ENCODE measurements at regions not wholly inside any gene's neighbourhood (a gene's known extent, or its start where the extent isn't known, plus 50 kb on each side); places are given as distances from the start of the nearest gene placed in this dataset.

DNA sequence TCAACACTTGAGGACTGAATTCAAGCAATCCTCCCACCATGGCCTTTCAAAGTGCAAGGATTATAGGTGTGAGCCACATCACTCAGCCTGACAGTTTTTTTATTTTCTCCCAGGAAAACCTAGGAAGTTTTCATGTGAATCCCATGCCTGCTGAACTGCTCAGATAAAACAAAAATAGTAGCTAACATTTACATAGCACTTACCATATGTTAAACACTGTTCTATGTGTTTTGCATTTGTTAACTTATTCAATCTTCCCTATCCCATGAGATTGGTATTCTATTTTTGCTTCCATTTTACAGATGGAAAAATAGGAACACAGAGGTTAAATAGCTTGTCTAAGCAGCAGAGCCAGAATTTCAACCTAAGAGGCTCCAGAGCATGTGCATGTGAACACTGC, 157.4 kb upstream of the KCTD1 start:
- no peak for ATAC-seq (replicated peaks in 1 of 2)
- Mint-ChIP-seq H3K4me1 (ENCODE audit: low read depth) (peaks cover 7% of the 10 kb centered on the region), H3K27ac (no peak overlapping the region), H3K27me3 (ENCODE audit: low read depth) (peaks cover 6% of the 10 kb centered on the region), H3K4me3 (no peak overlapping the region), H3K9me3 (no peaks in the 10 kb centered on the region), H3K36me3 (ENCODE audit: insufficient read depth in 2 of 2) (no peaks in the 10 kb centered on the region)
- DNase-seq = no peak

GRCh38 chr18:26703170-26703930, 155.0 kb upstream of the KCTD1 start:
- no peak for ATAC-seq (replicated peaks in 1 of 2)
- H3K4me1 Mint-ChIP-seq (ENCODE audit: low read depth) = no peaks in the 10 kb centered on the region
- H3K9me3 Mint-ChIP-seq = no peaks in the 10 kb centered on the region
- H3K4me3 Mint-ChIP-seq = no peak overlapping the region
- H3K36me3 Mint-ChIP-seq (ENCODE audit: insufficient read depth in 2 of 2) = no peaks in the 10 kb centered on the region
- no peak for DNase-seq
- H3K27me3 Mint-ChIP-seq (ENCODE audit: low read depth) = no peaks in the 10 kb centered on the region
- H3K27ac Mint-ChIP-seq = no peak overlapping the region

DNA sequence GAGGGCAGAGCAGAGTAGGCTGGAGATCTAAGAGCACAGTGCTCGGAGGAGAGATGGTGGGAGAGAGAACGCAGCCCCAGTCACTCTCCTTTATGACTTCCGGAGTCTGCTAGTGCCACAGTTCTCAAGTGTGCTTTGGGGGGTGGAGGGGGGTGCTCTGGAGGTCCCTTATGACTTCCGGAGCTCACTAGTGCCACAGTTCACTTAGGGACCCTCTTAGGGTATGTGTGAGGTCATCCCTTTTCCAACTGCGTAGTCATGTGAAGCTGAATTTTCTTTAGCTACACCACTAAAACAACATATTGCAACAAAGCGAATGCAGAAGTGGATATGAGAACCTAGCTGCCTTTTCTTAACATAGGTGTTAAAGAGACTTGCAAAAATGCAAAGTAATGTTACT, 153.7 kb upstream of the KCTD1 start:
- H3K4me3 Mint-ChIP-seq = no peak overlapping the region
- no peak overlapping the region for H3K27ac Mint-ChIP-seq
- no peaks in the 10 kb centered on the region for H3K36me3 Mint-ChIP-seq (ENCODE audit: insufficient read depth in 2 of 2)
- no peaks in the 10 kb centered on the region for H3K9me3 Mint-ChIP-seq
- DNase-seq (no peak), ATAC-seq (replicated peaks in 1 of 2) (no peak)
- H3K4me1 Mint-ChIP-seq (ENCODE audit: low read depth) = no peaks in the 10 kb centered on the region
- H3K27me3 Mint-ChIP-seq (ENCODE audit: low read depth) = no peaks in the 10 kb centered on the region

- no peaks in the 10 kb centered on the region for H3K9me3 Mint-ChIP-seq
Measured at GRCh38 chr18:26700728-26701127, 152.4 kb upstream of the KCTD1 start.

GRCh38 chr18:26700201-26700600, 151.8 kb upstream of the KCTD1 start:
- ATAC-seq (replicated peaks in 1 of 2) (no peak), DNase-seq (no peak)
- Mint-ChIP-seq H3K27ac (no peak overlapping the region), H3K4me3 (no peak overlapping the region), H3K4me1 (ENCODE audit: low read depth) (no peaks in the 10 kb centered on the region), H3K27me3 (ENCODE audit: low read depth) (no peaks in the 10 kb centered on the region), H3K36me3 (ENCODE audit: insufficient read depth in 2 of 2) (no peaks in the 10 kb centered on the region), H3K9me3 (peaks cover 0 to under 1% of the 10 kb centered on the region in 2 donors)

More at GRCh38 chr18:26700728-26701127, 152.4 kb upstream of the KCTD1 start:
- Mint-ChIP-seq H3K27me3 (ENCODE audit: low read depth) (no peaks in the 10 kb centered on the region), H3K4me1 (ENCODE audit: low read depth) (no peaks in the 10 kb centered on the region), H3K4me3 (no peak overlapping the region), H3K27ac (no peak overlapping the region), H3K36me3 (ENCODE audit: insufficient read depth in 2 of 2) (no peaks in the 10 kb centered on the region)
- DNase-seq (no peak), ATAC-seq (replicated peaks in 1 of 2) (no peak)

DNA sequence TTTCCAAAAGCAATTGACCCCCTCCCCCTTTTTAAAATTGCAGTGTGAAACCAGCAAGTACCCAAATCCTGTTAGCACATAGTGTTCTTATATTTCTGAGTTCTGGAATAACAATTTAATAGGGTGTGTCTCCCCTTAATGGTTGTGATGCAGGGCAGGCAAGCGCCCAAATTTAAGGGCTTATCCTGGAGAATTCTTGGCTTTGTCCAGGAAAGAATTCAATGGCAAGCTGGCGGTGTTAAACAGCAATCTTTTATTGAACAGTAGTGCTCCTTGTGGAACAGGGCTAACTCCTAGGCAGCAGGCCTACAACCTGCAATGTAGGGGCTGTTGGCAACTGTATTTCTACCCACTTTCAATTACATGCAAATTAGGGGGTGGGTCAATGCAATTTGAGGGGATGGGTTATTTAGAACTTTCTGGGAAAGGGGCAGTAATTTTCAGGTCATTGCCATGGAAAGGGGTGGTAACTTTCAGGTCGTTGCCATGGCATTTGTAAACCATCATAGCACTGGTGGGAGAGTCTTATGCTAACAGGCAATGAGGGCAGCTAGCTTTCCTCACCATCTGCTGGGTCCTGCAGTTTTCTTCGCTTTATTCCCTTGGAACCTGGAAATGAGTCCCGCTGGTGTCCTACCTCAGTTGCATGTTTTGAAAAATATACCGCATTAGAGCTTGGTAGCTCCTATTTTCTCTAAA, 149.0 kb upstream of the KCTD1 start:
- DNase-seq (no peak), ATAC-seq (replicated peaks in 1 of 2) (no peak)
- no peak overlapping the region for H3K27ac Mint-ChIP-seq
- peaks cover 0 to 5% of the 10 kb centered on the region in 2 donors for H3K9me3 Mint-ChIP-seq
- H3K4me1 Mint-ChIP-seq (ENCODE audit: low read depth) = no peaks in the 10 kb centered on the region
- no peaks in the 10 kb centered on the region for H3K27me3 Mint-ChIP-seq (ENCODE audit: low read depth)
- H3K4me3 Mint-ChIP-seq = no peak overlapping the region
- H3K36me3 Mint-ChIP-seq (ENCODE audit: insufficient read depth in 2 of 2) = peaks cover 0 to 2% of the 10 kb centered on the region in 2 donors

DNA sequence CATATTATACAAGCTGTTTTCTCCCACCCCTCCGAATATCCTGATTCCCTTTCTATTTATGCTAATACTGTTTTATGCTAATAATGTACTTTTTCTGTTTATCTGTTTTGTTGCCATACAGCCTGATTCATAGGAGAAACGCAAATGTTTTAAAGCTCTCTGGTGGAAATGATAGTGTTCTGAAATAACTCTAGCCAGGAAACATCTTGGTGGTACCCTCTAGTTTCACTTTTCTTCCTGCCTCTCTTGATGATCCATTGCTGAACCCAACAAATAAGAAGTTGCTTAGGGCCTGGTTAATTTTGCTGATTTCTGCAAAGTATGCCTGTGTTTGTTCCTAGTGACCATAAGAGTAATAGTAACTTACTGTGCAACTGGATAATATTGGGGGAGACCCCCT, 148.4 kb upstream of the KCTD1 start:
- no peak overlapping the region for H3K27ac Mint-ChIP-seq
- no peaks in the 10 kb centered on the region for H3K27me3 Mint-ChIP-seq (ENCODE audit: low read depth)
- H3K36me3 Mint-ChIP-seq (ENCODE audit: insufficient read depth in 2 of 2) = peaks cover 0 to 2% of the 10 kb centered on the region in 2 donors
- no peak for ATAC-seq (replicated peaks in 1 of 2)
- peaks cover 1 to 5% of the 10 kb centered on the region in 2 donors for H3K9me3 Mint-ChIP-seq
- H3K4me1 Mint-ChIP-seq (ENCODE audit: low read depth) = no peaks in the 10 kb centered on the region
- DNase-seq = no peak
- H3K4me3 Mint-ChIP-seq = no peak overlapping the region

DNA sequence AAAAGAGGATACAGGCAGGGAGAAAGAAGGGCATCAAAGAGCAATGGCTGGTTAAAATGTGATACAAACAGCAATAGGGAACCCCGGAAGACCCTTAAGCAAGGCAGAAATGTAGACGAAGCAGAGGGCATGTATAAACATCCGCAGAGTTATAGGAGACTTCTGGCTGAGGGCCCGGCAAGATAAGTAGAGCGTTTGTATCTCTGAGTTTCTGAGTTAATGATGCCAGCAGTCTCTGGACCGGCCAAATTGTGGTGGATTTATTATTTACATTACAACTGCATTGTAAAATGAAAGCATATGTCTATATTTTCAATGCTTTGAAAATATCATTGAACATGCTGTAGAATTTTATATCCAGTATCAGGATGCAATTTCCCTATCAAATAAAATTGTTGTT, 148.0 kb upstream of the KCTD1 start:
- DNase-seq (no peak), ATAC-seq (replicated peaks in 1 of 2) (no peak)
- Mint-ChIP-seq H3K9me3 (peaks cover 4 to 5% of the 10 kb centered on the region in 2 donors), H3K27ac (no peak overlapping the region), H3K27me3 (ENCODE audit: low read depth) (no peaks in the 10 kb centered on the region), H3K4me3 (no peak overlapping the region), H3K36me3 (ENCODE audit: insufficient read depth in 2 of 2) (peaks cover 0 to 2% of the 10 kb centered on the region in 2 donors), H3K4me1 (ENCODE audit: low read depth) (no peaks in the 10 kb centered on the region)

DNA sequence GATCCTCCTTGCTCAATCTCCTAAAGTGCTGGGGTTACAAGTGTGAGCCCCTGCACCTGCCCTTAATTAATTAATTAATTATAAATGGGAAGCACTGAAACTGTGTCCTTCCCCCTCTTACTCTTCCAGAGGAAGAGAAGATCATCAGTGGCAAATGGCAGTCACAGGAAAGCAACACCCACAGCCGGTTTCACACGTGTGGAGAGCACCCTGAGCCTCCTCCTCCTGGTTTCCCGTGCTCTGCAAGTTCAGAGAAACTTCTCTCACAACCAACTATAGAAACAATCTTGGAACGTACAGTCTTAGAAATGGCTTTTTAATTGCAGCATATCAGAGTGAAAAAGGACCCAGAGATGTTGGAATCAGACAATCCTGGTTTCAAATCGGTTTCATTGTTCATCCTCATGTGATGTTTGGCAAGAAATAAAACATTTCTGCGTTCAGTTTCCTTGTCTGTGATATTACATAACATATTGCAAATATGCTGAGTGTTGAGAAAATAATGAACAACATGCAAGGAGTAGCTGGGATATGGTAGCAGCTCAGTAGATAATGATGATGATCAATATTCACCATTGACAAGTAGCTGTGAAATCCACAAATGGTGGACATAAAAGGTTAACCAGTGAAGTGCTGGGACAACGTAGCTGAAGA, 141.0 kb upstream of the KCTD1 start:
- Mint-ChIP-seq H3K27me3 (ENCODE audit: low read depth) (no peaks in the 10 kb centered on the region), H3K9me3 (peaks cover 4 to 6% of the 10 kb centered on the region in 2 donors), H3K4me1 (ENCODE audit: low read depth) (no peaks in the 10 kb centered on the region), H3K36me3 (ENCODE audit: insufficient read depth in 2 of 2) (no peaks in the 10 kb centered on the region), H3K4me3 (no peak overlapping the region), H3K27ac (no peak overlapping the region)
- no peak for DNase-seq
- no peak for ATAC-seq (replicated peaks in 1 of 2)

DNA sequence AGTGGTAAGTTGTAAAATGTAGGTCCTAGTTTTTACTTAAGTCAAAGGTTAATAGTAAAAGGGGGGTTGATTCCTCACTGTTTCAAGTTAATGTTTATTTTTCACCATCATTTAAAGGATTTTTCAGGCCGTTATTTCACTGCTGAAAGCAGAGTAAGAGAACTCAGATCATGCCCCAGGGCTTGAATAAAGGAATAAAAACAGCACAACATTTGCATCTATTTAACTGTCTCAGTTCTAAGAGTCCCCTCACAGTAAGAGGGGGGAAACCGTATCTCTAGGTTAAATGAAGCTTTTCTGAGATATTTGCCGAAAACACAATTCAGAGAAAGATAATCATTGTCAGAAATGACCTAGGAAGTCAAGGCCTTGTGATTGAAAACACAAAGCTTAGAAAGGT, 138.2 kb upstream of the KCTD1 start:
- no peak overlapping the region for H3K27ac Mint-ChIP-seq
- no peaks in the 10 kb centered on the region for H3K36me3 Mint-ChIP-seq (ENCODE audit: insufficient read depth in 2 of 2)

DNA sequence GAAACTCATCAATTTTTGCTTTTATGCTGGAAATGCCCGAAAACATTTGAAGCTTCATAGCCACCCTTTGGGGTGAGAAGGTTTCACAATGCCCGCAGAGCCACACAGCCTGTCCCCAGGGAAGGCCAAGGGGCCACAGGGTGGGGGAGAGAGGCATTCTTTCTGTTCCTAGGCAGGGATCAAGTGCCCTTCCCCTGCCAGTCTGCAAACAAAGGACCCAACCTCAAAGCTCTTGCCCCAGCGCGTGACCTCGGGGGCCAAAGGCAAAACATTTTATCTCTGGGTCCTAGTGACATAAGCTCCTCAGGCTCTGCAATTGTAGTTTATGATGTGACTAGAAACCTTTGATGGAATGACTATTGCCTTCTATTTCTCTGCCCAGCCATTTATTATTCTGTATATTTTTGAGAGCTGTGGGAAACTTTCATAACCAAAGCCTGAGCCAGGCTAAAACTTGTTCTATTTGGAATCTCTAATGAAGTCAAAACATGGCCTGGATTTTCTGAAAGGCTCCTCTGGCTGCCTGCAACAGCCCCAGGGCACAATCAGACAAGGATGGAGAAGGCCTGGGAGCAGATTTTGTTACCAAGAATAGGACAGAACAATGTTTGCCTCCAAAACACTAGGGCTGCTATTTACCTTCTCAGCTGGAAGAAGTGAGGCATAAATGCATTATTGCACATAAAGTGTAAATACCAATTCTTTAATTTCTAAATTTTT, 137.2 kb upstream of the KCTD1 start:
- DNase-seq = no peak
- Mint-ChIP-seq H3K9me3 (no peaks in the 10 kb centered on the region), H3K27me3 (ENCODE audit: low read depth) (no peaks in the 10 kb centered on the region), H3K4me3 (no peak overlapping the region), H3K27ac (no peak overlapping the region), H3K4me1 (ENCODE audit: low read depth) (no peaks in the 10 kb centered on the region), H3K36me3 (ENCODE audit: insufficient read depth in 2 of 2) (no peaks in the 10 kb centered on the region)
- ATAC-seq (replicated peaks in 1 of 2) = no peak

More for the DNA sequence above, 138.2 kb upstream of the KCTD1 start:
- no peak for ATAC-seq (replicated peaks in 1 of 2)
- Mint-ChIP-seq H3K9me3 (peaks cover under 1 to 3% of the 10 kb centered on the region in 2 donors), H3K4me3 (no peak overlapping the region), H3K4me1 (ENCODE audit: low read depth) (no peaks in the 10 kb centered on the region), H3K27me3 (ENCODE audit: low read depth) (no peaks in the 10 kb centered on the region)
- no peak for DNase-seq

GRCh38 chr18:26677957-26678356, 129.6 kb upstream of the KCTD1 start:
- DNase-seq (no peak), ATAC-seq (replicated peaks in 1 of 2) (no peak)
- peaks cover 0 to 2% of the 10 kb centered on the region in 2 donors for H3K36me3 Mint-ChIP-seq (ENCODE audit: insufficient read depth in 2 of 2)
- peaks cover 1 to 2% of the 10 kb centered on the region in 2 donors for H3K9me3 Mint-ChIP-seq
- H3K4me3 Mint-ChIP-seq = no peak overlapping the region
- H3K4me1 Mint-ChIP-seq (ENCODE audit: low read depth) = no peaks in the 10 kb centered on the region
- no peaks in the 10 kb centered on the region for H3K27me3 Mint-ChIP-seq (ENCODE audit: low read depth)
- H3K27ac Mint-ChIP-seq = no peak overlapping the region

- no peaks in the 10 kb centered on the region for H3K4me1 Mint-ChIP-seq (ENCODE audit: low read depth)
- peaks cover 19% of the 10 kb centered on the region for H3K27me3 Mint-ChIP-seq (ENCODE audit: low read depth)
- ATAC-seq (replicated peaks in 1 of 2) (no peak), DNase-seq (no peak)
- H3K27ac Mint-ChIP-seq = no peak overlapping the region
- no peaks in the 10 kb centered on the region for H3K9me3 Mint-ChIP-seq
- H3K36me3 Mint-ChIP-seq (ENCODE audit: insufficient read depth in 2 of 2) = no peaks in the 10 kb centered on the region
- H3K4me3 Mint-ChIP-seq = no peak overlapping the region
Measured at GRCh38 chr18:26667046-26667445, 118.7 kb upstream of the KCTD1 start.

All from activated T-cell treated with anti-CD3 and anti-CD28 coated beads, Interleukin-2, amount 50 U/mL, for 72 hours (primary cell).